ENCODE measurements at regions not wholly inside any gene's neighbourhood (a gene's known extent, or its start where the extent isn't known, plus 50 kb on each side); places are given as distances from the start of the nearest gene placed in this dataset.

DNA sequence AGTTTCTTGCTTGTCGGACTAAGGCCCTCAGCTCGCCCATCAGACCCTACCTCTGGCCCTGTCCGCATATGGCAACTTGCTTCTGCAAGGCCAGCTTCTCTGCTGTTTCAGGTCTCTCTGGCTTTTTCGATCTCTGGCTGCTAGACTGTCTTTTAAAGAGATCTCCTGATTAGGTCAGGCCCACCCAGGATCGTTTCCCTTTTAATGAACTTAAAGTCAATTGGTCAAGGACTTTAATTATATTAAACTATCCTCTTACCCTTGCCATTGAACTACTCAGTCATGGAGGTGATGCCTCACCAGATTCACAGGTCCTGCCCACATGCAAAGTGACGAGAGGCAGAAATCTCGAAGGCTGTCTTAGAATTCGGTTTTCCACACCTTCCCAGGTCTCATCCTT, 670.9 kb downstream of the GATA3 start:
- no peak overlapping the region for H2AFZ ChIP-seq (ENCODE audit: low read depth, low read length)
- Mint-ChIP-seq H3K9me3 (ENCODE audit: unreplicated experiment) (peaks cover 3% of the 10 kb centered on the region), H3K27me3 (ENCODE audit: low read depth, unreplicated experiment) (no peaks in the 10 kb centered on the region), H3K4me1 (ENCODE audit: low read depth, unreplicated experiment) (peaks cover 3% of the 10 kb centered on the region), H3K27ac (ENCODE audit: unreplicated experiment) (no peak overlapping the region), H3K36me3 (ENCODE audit: low read depth, unreplicated experiment) (no peaks in the 10 kb centered on the region), H3K4me3 (ENCODE audit: unreplicated experiment) (no peak overlapping the region)
- no peak for DNase-seq (ENCODE audit: low read depth)
- H3K4me3 ChIP-seq (ENCODE audit: insufficient read depth, low read depth, low read length): no peak overlapping the region
- no peak for FAIRE-seq
- H3K27me3 ChIP-seq (ENCODE audit: insufficient read depth, low read length): no peaks in the 10 kb centered on the region
- H3K36me3 ChIP-seq (ENCODE audit: insufficient read depth, low read length): no peaks in the 10 kb centered on the region
- H3K9ac ChIP-seq (ENCODE audit: low read length): no peak overlapping the region
- no peaks in the 10 kb centered on the region for H4K20me1 ChIP-seq (ENCODE audit: insufficient read depth, low read length)
- TF ChIP-seq, protein P1, sequence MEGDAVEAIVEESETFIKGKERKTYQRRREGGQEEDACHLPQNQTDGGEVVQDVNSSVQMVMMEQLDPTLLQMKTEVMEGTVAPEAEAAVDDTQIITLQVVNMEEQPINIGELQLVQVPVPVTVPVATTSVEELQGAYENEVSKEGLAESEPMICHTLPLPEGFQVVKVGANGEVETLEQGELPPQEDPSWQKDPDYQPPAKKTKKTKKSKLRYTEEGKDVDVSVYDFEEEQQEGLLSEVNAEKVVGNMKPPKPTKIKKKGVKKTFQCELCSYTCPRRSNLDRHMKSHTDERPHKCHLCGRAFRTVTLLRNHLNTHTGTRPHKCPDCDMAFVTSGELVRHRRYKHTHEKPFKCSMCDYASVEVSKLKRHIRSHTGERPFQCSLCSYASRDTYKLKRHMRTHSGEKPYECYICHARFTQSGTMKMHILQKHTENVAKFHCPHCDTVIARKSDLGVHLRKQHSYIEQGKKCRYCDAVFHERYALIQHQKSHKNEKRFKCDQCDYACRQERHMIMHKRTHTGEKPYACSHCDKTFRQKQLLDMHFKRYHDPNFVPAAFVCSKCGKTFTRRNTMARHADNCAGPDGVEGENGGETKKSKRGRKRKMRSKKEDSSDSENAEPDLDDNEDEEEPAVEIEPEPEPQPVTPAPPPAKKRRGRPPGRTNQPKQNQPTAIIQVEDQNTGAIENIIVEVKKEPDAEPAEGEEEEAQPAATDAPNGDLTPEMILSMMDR (IDR thresholded peaks at IDR 0.05; ENCODE audit: insufficient read depth, low read depth, low read length): no peak
- no peak for TF ChIP-seq EZH2 (IDR thresholded peaks at IDR 0.05; ENCODE audit: insufficient read depth, low read length)
- no peaks in the 10 kb centered on the region for H3K4me1 ChIP-seq (ENCODE audit: insufficient read depth, low read length)
- no peak overlapping the region for H3K4me2 ChIP-seq (ENCODE audit: low read length)
- no peaks in the 10 kb centered on the region for H3K9me3 ChIP-seq (ENCODE audit: insufficient read depth, low read depth, low read length)
- H3K79me2 ChIP-seq (ENCODE audit: insufficient read depth, low read length): no peaks in the 10 kb centered on the region
- no peak overlapping the region for H3K27ac ChIP-seq (ENCODE audit: low read depth, low read length)

DNA sequence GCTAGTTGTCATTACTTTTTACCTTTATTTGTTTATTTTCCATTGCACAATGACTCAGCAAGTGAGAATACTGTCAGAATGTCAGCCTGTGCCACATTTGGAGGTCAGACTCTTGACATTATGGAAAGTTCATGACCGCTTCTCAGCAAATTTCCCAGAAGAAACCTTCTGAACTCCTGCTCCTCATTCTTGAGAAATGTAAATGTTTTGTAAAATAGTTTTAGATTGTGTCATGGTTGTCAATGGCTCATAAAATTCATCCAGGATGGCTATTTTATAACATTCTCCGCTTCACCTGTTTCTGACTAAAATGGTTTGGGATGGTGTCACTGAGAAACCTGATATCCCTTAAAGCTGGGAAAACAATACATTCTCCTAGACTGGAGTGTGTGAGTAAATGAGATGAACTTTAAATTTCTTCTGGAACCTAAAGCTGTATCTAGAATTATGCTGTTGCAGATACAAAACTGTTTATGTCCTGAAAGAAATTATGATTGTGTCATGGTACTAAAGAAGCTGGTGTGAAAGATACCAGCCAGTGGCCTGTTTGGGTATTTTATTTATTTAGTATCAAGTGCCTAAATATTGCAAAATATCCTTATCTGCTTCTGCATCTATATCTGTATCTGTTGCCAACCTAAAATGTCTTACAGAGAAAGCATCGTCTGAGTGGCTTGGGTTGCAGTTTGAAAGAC, 671.7 kb downstream of the GATA3 start:
- no peaks in the 10 kb centered on the region for H3K79me2 ChIP-seq (ENCODE audit: insufficient read depth, low read length)
- no peak overlapping the region for H3K27ac Mint-ChIP-seq (ENCODE audit: unreplicated experiment)
- DNase-seq (ENCODE audit: low read depth): no peak
- H3K27me3 Mint-ChIP-seq (ENCODE audit: low read depth, unreplicated experiment): no peaks in the 10 kb centered on the region
- no peak overlapping the region for H3K4me2 ChIP-seq (ENCODE audit: low read length)
- H3K27ac ChIP-seq (ENCODE audit: low read depth, low read length): no peak overlapping the region
- no peaks in the 10 kb centered on the region for H3K36me3 ChIP-seq (ENCODE audit: insufficient read depth, low read length)
- TF ChIP-seq, protein P1 (IDR thresholded peaks at IDR 0.05; ENCODE audit: insufficient read depth, low read depth, low read length): no peak
- TF ChIP-seq EZH2 (IDR thresholded peaks at IDR 0.05; ENCODE audit: insufficient read depth, low read length): no peak
- no peak overlapping the region for H2AFZ ChIP-seq (ENCODE audit: low read depth, low read length)
- H3K9ac ChIP-seq (ENCODE audit: low read length): no peak overlapping the region
- no peaks in the 10 kb centered on the region for H3K36me3 Mint-ChIP-seq (ENCODE audit: low read depth, unreplicated experiment)
- H3K4me3 ChIP-seq (ENCODE audit: insufficient read depth, low read depth, low read length): no peak overlapping the region
- no peak for FAIRE-seq
- no peaks in the 10 kb centered on the region for H3K4me1 ChIP-seq (ENCODE audit: insufficient read depth, low read length)
- H3K9me3 Mint-ChIP-seq (ENCODE audit: unreplicated experiment): peaks cover 3% of the 10 kb centered on the region
- no peaks in the 10 kb centered on the region for H4K20me1 ChIP-seq (ENCODE audit: insufficient read depth, low read length)
- H3K9me3 ChIP-seq (ENCODE audit: insufficient read depth, low read depth, low read length): no peaks in the 10 kb centered on the region
- no peaks in the 10 kb centered on the region for H3K27me3 ChIP-seq (ENCODE audit: insufficient read depth, low read length)
- peaks cover 3% of the 10 kb centered on the region for H3K4me1 Mint-ChIP-seq (ENCODE audit: low read depth, unreplicated experiment)
- H3K4me3 Mint-ChIP-seq (ENCODE audit: unreplicated experiment): no peak overlapping the region

DNA sequence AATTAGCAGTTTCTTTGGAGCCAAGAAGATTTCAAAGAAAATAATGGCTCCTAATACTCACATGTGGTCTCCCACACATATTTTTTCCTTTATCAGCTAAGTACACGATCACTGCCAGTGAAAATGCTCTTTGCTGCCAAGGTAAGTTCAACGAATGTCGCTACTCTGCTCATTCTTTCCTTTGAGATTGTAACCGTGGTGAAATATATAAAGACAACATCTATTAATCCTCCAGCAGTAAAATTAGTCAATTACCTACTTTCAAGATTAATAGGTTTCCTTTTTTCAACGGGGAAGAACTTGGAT, 672.2 kb downstream of the GATA3 start:
- no peak overlapping the region for H3K27ac ChIP-seq (ENCODE audit: low read depth, low read length)
- H3K4me3 Mint-ChIP-seq (ENCODE audit: unreplicated experiment): no peak overlapping the region
- peaks cover 3% of the 10 kb centered on the region for H3K9me3 Mint-ChIP-seq (ENCODE audit: unreplicated experiment)
- no peaks in the 10 kb centered on the region for H3K27me3 ChIP-seq (ENCODE audit: insufficient read depth, low read length)
- no peak overlapping the region for H3K4me3 ChIP-seq (ENCODE audit: insufficient read depth, low read depth, low read length)
- H2AFZ ChIP-seq (ENCODE audit: low read depth, low read length): no peak overlapping the region
- H3K4me2 ChIP-seq (ENCODE audit: low read length): no peak overlapping the region
- peaks cover 3% of the 10 kb centered on the region for H3K4me1 Mint-ChIP-seq (ENCODE audit: low read depth, unreplicated experiment)
- no peak overlapping the region for H3K27ac Mint-ChIP-seq (ENCODE audit: unreplicated experiment)
- no peaks in the 10 kb centered on the region for H3K36me3 ChIP-seq (ENCODE audit: insufficient read depth, low read length)
- H3K9ac ChIP-seq (ENCODE audit: low read length): no peak overlapping the region
- H4K20me1 ChIP-seq (ENCODE audit: insufficient read depth, low read length): no peaks in the 10 kb centered on the region
- FAIRE-seq: no peak
- H3K9me3 ChIP-seq (ENCODE audit: insufficient read depth, low read depth, low read length): no peaks in the 10 kb centered on the region
- H3K79me2 ChIP-seq (ENCODE audit: insufficient read depth, low read length): no peaks in the 10 kb centered on the region
- TF ChIP-seq, protein P1 (IDR thresholded peaks at IDR 0.05; ENCODE audit: insufficient read depth, low read depth, low read length): no peak
- TF ChIP-seq EZH2 (IDR thresholded peaks at IDR 0.05; ENCODE audit: insufficient read depth, low read length): no peak
- H3K36me3 Mint-ChIP-seq (ENCODE audit: low read depth, unreplicated experiment): no peaks in the 10 kb centered on the region
- no peaks in the 10 kb centered on the region for H3K27me3 Mint-ChIP-seq (ENCODE audit: low read depth, unreplicated experiment)
- DNase-seq (ENCODE audit: low read depth): no peak
- no peaks in the 10 kb centered on the region for H3K4me1 ChIP-seq (ENCODE audit: insufficient read depth, low read length)
